Naive thymus-derived CD8-positive, alpha-beta T cell (primary cell): ENCODE measurements at regions not wholly inside any gene's neighbourhood (a gene's known extent, or its start where the extent isn't known, plus 50 kb on each side); places are given as distances from the start of the nearest gene placed in this dataset.
A peak's percentile ranks its signal among the peaks of the same experiment; 100 is the strongest.
"Not testable (repeated sequence)": the region's sequence is repeated elsewhere in the genome, so short reads cannot be mapped to it uniquely, and the experiment has no call there.

Source experiments
- ATAC-seq, 2 donors: fragments of 150-1000 bp; cut with Tn5 transposase in 1 of 2; sonication (Bioruptor Pico), chemical (Tn5 transposase) in 1 of 2; 1 replicate in 1 of 2; 2 replicates in 1 of 2; pipeline ENCODE4 v1.10.0; 2021; ENCODE audit warnings: mild to moderate bottlenecking in 2 of 2, moderate library complexity in 2 of 2
- POLR2A ChIA-PET: fragments of 350-600 bp; sonication (Branson Sonifier 250); formaldehyde crosslinking; loops from one replicate; lab custom pipeline; 2021; ENCODE audit warnings: antibody characterized with exemption; lab: Charles Lee
- DNase-seq, 10 donors: peaks; one replicate each; pipeline versions ENCODE4 v3.0.0 to v3.0.0-alpha.2; 2020 to 2022
- H3K27ac Mint-ChIP-seq, 10 donors: one replicate each; pipeline ENCODE4 v1.8.0; 2020 to 2022; ENCODE audit warnings: mild to moderate bottlenecking in 10 of 10, mixed read lengths in 10 of 10, moderate library complexity in 4 of 10, inconsistent platforms in 1 of 10
- H3K27me3 Mint-ChIP-seq, 5 donors: one replicate each; pipeline ENCODE4 v1.8.0; 2021 to 2022; ENCODE audit warnings: mixed read lengths in 5 of 5
- H3K36me3 Mint-ChIP-seq, 3 donors: one replicate each; pipeline ENCODE4 v1.8.0; 2020 to 2022; ENCODE audit warnings: mixed read lengths in 3 of 3, mild to moderate bottlenecking in 2 of 3, inconsistent platforms in 1 of 3
- H3K4me1 Mint-ChIP-seq, 4 donors: one replicate each; pipeline ENCODE4 v1.8.0; 2021 to 2022; ENCODE audit warnings: mixed read lengths in 4 of 4
- H3K4me3 Mint-ChIP-seq, 10 donors: one replicate each; pipeline ENCODE4 v1.8.0; 2020 to 2022; ENCODE audit warnings: mild to moderate bottlenecking in 10 of 10, mixed read lengths in 10 of 10, moderate library complexity in 6 of 10, inconsistent platforms in 1 of 10
- H3K9me3 Mint-ChIP-seq, 9 donors: one replicate each; pipeline ENCODE4 v1.8.0; 2020 to 2022; ENCODE audit warnings: mixed read lengths in 9 of 9, mild to moderate bottlenecking in 3 of 9, inconsistent platforms in 1 of 9, moderate library complexity in 1 of 9

GRCh38 chr2:239834143-239834542, 191.0 kb downstream of the NDUFA10 start:
- Mint-ChIP-seq H3K9me3 (peaks cover 0 to 4% (median 2%) of the 10 kb centered on the region in 9 donors), H3K4me3 (no peak overlapping the region), H3K36me3 (no peaks in the 10 kb centered on the region), H3K27ac (no peak overlapping the region), H3K27me3 (peaks cover 1 to 17% (median 3%) of the 10 kb centered on the region in 5 donors), H3K4me1 (no peaks in the 10 kb centered on the region)
- ATAC-seq (no peak), DNase-seq (peak in 2 of 10 donors; percentile 6 to 12)
- POLR2A ChIA-PET: no interaction called here

- Mint-ChIP-seq H3K9me3 (peaks cover 0 to 4% (median 2%) of the 10 kb centered on the region in 9 donors), H3K27me3 (peaks cover 1 to 17% (median 3%) of the 10 kb centered on the region in 5 donors), H3K27ac (no peak overlapping the region), H3K4me1 (no peaks in the 10 kb centered on the region), H3K36me3 (no peaks in the 10 kb centered on the region), H3K4me3 (no peak overlapping the region)
- POLR2A ChIA-PET: no interaction called here
- DNase-seq: peak in 1 of 10 donors; percentile 54
- ATAC-seq: no peak
These were observed 191.7 kb downstream of the NDUFA10 start for GRCh38 chr2:239833269-239834109.

GRCh38 chr2:239832490-239833268, 192.5 kb downstream of the NDUFA10 start:
- DNase-seq: peak in 1 of 10 donors; percentile 44
- ATAC-seq: no peak
- H3K4me3 Mint-ChIP-seq: no peak overlapping the region
- no peak overlapping the region for H3K27ac Mint-ChIP-seq
- H3K36me3 Mint-ChIP-seq: no peaks in the 10 kb centered on the region
- POLR2A ChIA-PET: no interaction called here
- no peaks in the 10 kb centered on the region for H3K4me1 Mint-ChIP-seq
- H3K9me3 Mint-ChIP-seq: peaks cover 0 to 4% (median 2%) of the 10 kb centered on the region in 9 donors
- H3K27me3 Mint-ChIP-seq: peaks cover 1 to 17% (median 3%) of the 10 kb centered on the region in 5 donors

- ATAC-seq: no peak
- DNase-seq: peak in 1 of 10 donors; percentile 47
- Mint-ChIP-seq H3K27me3 (peaks cover 1 to 17% (median 3%) of the 10 kb centered on the region in 5 donors), H3K4me3 (no peak overlapping the region), H3K4me1 (no peaks in the 10 kb centered on the region), H3K27ac (no peak overlapping the region), H3K9me3 (peaks cover 0 to 4% (median 2%) of the 10 kb centered on the region in 9 donors), H3K36me3 (no peaks in the 10 kb centered on the region)
- POLR2A ChIA-PET: no interaction called here
These were observed 193.2 kb downstream of the NDUFA10 start for GRCh38 chr2:239831861-239832489.

GRCh38 chr2:239831001-239831731, 194.0 kb downstream of the NDUFA10 start:
- DNase-seq (peak in 1 of 10 donors; percentile 8), ATAC-seq (no peak)
- H3K36me3 Mint-ChIP-seq: no peaks in the 10 kb centered on the region
- peaks cover 0 to 4% (median 1%) of the 10 kb centered on the region in 9 donors for H3K9me3 Mint-ChIP-seq
- no peaks in the 10 kb centered on the region for H3K4me1 Mint-ChIP-seq
- no peak overlapping the region for H3K27ac Mint-ChIP-seq
- POLR2A ChIA-PET: no interaction called here
- no peak overlapping the region for H3K4me3 Mint-ChIP-seq
- H3K27me3 Mint-ChIP-seq: peaks cover 1 to 17% (median 3%) of the 10 kb centered on the region in 5 donors

GRCh38 chr2:239830121-239831000, 194.8 kb downstream of the NDUFA10 start:
- POLR2A ChIA-PET: no interaction called here
- peak in 1 of 10 donors; percentile 61 for DNase-seq

GRCh38 chr2:239829326-239829725, 195.8 kb downstream of the NDUFA10 start:
- no peak for ATAC-seq
- peak in 1 of 10 donors; percentile 45 for DNase-seq
- Mint-ChIP-seq H3K4me1 (no peaks in the 10 kb centered on the region), H3K9me3 (no peaks in the 10 kb centered on the region), H3K27me3 (peaks cover 0 to 17% (median 3%) of the 10 kb centered on the region in 5 donors), H3K36me3 (no peaks in the 10 kb centered on the region), H3K27ac (no peak overlapping the region), H3K4me3 (no peak overlapping the region)
- POLR2A ChIA-PET: no interaction called here

More at GRCh38 chr2:239830121-239831000, 194.8 kb downstream of the NDUFA10 start:
- Mint-ChIP-seq H3K4me1 (no peaks in the 10 kb centered on the region), H3K4me3 (no peak overlapping the region), H3K9me3 (no peaks in the 10 kb centered on the region), H3K36me3 (no peaks in the 10 kb centered on the region), H3K27me3 (peaks cover 0 to 17% (median 3%) of the 10 kb centered on the region in 5 donors), H3K27ac (no peak overlapping the region)
- no peak for ATAC-seq

GRCh38 chr2:239828973-239829275, 196.2 kb downstream of the NDUFA10 start:
- H3K4me3 Mint-ChIP-seq, ATAC-seq, H3K4me1 Mint-ChIP-seq, H3K9me3 Mint-ChIP-seq, DNase-seq, H3K36me3 Mint-ChIP-seq, POLR2A ChIA-PET, H3K27ac Mint-ChIP-seq: not testable (repeated sequence)
- peaks cover 0 to 17% (median 3%) of the 10 kb centered on the region in 5 donors for H3K27me3 Mint-ChIP-seq

GRCh38 chr2:239828192-239828972, 196.8 kb downstream of the NDUFA10 start:
- H3K27ac Mint-ChIP-seq: no peak overlapping the region
- H3K9me3 Mint-ChIP-seq: no peaks in the 10 kb centered on the region
- ATAC-seq (no peak), DNase-seq (peak in 1 of 10 donors; percentile 51)
- H3K36me3 Mint-ChIP-seq: no peaks in the 10 kb centered on the region
- H3K4me3 Mint-ChIP-seq: no peak overlapping the region
- no peaks in the 10 kb centered on the region for H3K4me1 Mint-ChIP-seq
- peaks cover 0 to 17% (median 3%) of the 10 kb centered on the region in 5 donors for H3K27me3 Mint-ChIP-seq
- POLR2A ChIA-PET: no interaction called here

GRCh38 chr2:239827523-239827890, 197.6 kb downstream of the NDUFA10 start:
- POLR2A ChIA-PET: no interaction called here
- Mint-ChIP-seq H3K4me1 (no peaks in the 10 kb centered on the region), H3K27me3 (peaks cover 0 to 8% (median 2%) of the 10 kb centered on the region in 5 donors), H3K9me3 (no peaks in the 10 kb centered on the region), H3K4me3 (no peak overlapping the region), H3K27ac (no peak overlapping the region), H3K36me3 (no peaks in the 10 kb centered on the region)
- ATAC-seq (no peak), DNase-seq (peak in 1 of 10 donors; percentile 13)
